Occipital lobe (tissue), 1 donor: ENCODE measurements at regions not wholly inside any gene's neighbourhood (a gene's known extent, or its start where the extent isn't known, plus 50 kb on each side); places are given as distances from the start of the nearest gene placed in this dataset.

ENCODE experiments used
- DNase-seq: peaks from one replicate; lab custom pipeline; 2025; lab: John Stamatoyannopoulos, UW

GRCh38 chr2:16125614-16126516 lies 185.5 kb downstream of the MYCN start:
- DNase-seq = no peak

- no peak for DNase-seq
These were observed 184.7 kb downstream of the MYCN start for GRCh38 chr2:16124881-16125613.

GRCh38 chr2:16123856-16124780 lies 183.8 kb downstream of the MYCN start:
- DNase-seq = no peak

GRCh38 chr2:16123421-16123820 lies 183.1 kb downstream of the MYCN start:
- no peak for DNase-seq

- DNase-seq = no peak
These were observed 182.2 kb downstream of the MYCN start for GRCh38 chr2:16122556-16122955.

GRCh38 chr2:16121986-16122390 lies 181.6 kb downstream of the MYCN start:
- DNase-seq = no peak

GRCh38 chr2:16121231-16121985 lies 181.1 kb downstream of the MYCN start:
- no peak for DNase-seq

- DNase-seq = no peak
These were observed 180.3 kb downstream of the MYCN start for GRCh38 chr2:16120591-16121180.

- no peak for DNase-seq
These were observed 179.4 kb downstream of the MYCN start for GRCh38 chr2:16119741-16120140.

GRCh38 chr2:16118611-16119590 lies 178.6 kb downstream of the MYCN start:
- DNase-seq = no peak

GRCh38 chr2:16117791-16118610 lies 177.7 kb downstream of the MYCN start:
- no peak for DNase-seq

- DNase-seq = no peak
These were observed 176.8 kb downstream of the MYCN start for GRCh38 chr2:16117021-16117700.

GRCh38 chr2:16115881-16116830 lies 175.8 kb downstream of the MYCN start:
- no peak for DNase-seq

- DNase-seq = no peak
These were observed 174.9 kb downstream of the MYCN start for GRCh38 chr2:16115291-16115690.

- no peak for DNase-seq
These were observed 174.5 kb downstream of the MYCN start for GRCh38 chr2:16114836-16115235.

GRCh38 chr2:16114070-16114469 lies 173.7 kb downstream of the MYCN start:
- no peak for DNase-seq

GRCh38 chr2:16113568-16113967 lies 173.2 kb downstream of the MYCN start:
- DNase-seq = no peak
